ENCODE measurements at regions not wholly inside any gene's neighbourhood (a gene's known extent, or its start where the extent isn't known, plus 50 kb on each side); places are given as distances from the start of the nearest gene placed in this dataset.

DNA sequence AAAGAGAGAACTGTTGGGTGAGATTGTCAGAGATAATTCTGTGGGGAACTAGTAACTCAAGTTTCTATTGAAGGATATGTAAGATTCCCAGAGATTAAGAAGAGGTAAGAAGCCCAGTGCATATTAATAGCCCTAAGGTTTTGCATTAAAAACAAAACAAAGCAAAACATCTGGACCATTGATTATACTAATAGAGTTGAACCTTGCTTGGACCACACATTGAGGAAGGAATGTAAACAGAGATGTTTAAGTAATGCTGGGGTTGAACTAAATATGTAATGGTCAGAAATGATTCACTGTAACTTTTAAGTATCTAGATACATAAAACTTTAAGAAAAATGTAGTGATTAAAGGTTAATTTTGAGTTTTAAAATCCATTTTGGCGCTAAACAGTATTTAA is 1770.0 kb downstream of the PCDH9 start:
- TF ChIP-seq, protein P1, sequence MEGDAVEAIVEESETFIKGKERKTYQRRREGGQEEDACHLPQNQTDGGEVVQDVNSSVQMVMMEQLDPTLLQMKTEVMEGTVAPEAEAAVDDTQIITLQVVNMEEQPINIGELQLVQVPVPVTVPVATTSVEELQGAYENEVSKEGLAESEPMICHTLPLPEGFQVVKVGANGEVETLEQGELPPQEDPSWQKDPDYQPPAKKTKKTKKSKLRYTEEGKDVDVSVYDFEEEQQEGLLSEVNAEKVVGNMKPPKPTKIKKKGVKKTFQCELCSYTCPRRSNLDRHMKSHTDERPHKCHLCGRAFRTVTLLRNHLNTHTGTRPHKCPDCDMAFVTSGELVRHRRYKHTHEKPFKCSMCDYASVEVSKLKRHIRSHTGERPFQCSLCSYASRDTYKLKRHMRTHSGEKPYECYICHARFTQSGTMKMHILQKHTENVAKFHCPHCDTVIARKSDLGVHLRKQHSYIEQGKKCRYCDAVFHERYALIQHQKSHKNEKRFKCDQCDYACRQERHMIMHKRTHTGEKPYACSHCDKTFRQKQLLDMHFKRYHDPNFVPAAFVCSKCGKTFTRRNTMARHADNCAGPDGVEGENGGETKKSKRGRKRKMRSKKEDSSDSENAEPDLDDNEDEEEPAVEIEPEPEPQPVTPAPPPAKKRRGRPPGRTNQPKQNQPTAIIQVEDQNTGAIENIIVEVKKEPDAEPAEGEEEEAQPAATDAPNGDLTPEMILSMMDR (conservative IDR thresholded peaks at IDR 0.05): no peak
- no peak for TF ChIP-seq ZFX (IDR thresholded peaks at IDR 0.05)

All from C4-2B (cell line).